ENCODE measurements at regions not wholly inside any gene's neighbourhood (a gene's known extent, or its start where the extent isn't known, plus 50 kb on each side); places are given as distances from the start of the nearest gene placed in this dataset.

DNA sequence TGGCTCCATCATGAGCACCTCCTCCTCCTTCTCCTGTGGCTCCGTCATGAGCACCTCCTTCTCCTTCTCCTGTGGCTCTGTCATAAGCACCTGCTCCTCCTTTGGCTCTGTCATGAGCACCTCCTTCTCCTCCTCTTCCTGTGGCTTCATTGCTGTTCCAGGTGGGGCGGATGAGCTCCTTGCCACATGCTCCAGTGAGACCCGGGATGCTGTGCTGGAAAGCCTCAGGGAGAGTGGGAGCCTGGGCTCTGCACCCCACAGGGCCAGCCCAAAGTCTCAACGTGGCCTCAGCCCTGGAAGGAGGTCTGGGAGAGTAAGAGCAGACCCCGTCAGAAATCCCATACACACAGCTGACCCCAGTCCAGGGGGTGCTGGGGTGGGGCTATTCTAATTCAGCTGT is 380.7 kb downstream of the TCERG1L start:
- TF ChIP-seq SUZ12 (IDR thresholded peaks at IDR 0.05), result no peak
- TF ChIP-seq SP1 (IDR thresholded peaks at IDR 0.05), result no peak

Measured in HEK293T (cell line).